ENCODE measurements at regions not wholly inside any gene's neighbourhood (a gene's known extent, or its start where the extent isn't known, plus 50 kb on each side); places are given as distances from the start of the nearest gene placed in this dataset.

DNA sequence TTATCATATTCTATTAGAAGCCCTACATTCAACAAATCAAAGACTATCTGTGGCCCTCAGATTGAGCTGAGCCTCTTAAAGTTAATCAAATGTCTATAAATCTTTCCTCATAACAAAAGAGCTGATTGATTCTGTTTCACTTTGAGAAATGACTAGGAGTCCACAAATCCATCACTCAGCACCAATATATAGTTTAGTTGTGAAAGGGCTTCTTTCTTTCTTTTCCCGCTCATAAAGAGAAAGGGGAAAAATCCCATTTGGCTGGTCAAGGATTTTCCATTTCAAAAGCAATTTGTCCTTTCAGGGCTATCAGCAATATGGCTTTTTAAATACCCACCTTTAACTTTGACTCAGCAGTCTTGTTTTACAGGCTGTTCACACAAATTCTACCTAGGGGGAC, 408.5 kb upstream of the PCDH20 start:
- no peaks in the 10 kb centered on the region for H3K4me1 ChIP-seq
- ATAC-seq (no peak), DNase-seq (no peak)
- no peaks in the 10 kb centered on the region for H3K27me3 ChIP-seq
- in situ Hi-C loops (cut with MboI; ENCODE audit: low sequenced_read_pairs in 4 of 4), result no loop called here
- intact Hi-C loops (cut with DNase I; ENCODE audit: low total_unique reads), result no loop called here
- H3K36me3 ChIP-seq, result no peaks in the 10 kb centered on the region
- no peak overlapping the region for H3K27ac ChIP-seq
- TF ChIP-seq, protein P1, sequence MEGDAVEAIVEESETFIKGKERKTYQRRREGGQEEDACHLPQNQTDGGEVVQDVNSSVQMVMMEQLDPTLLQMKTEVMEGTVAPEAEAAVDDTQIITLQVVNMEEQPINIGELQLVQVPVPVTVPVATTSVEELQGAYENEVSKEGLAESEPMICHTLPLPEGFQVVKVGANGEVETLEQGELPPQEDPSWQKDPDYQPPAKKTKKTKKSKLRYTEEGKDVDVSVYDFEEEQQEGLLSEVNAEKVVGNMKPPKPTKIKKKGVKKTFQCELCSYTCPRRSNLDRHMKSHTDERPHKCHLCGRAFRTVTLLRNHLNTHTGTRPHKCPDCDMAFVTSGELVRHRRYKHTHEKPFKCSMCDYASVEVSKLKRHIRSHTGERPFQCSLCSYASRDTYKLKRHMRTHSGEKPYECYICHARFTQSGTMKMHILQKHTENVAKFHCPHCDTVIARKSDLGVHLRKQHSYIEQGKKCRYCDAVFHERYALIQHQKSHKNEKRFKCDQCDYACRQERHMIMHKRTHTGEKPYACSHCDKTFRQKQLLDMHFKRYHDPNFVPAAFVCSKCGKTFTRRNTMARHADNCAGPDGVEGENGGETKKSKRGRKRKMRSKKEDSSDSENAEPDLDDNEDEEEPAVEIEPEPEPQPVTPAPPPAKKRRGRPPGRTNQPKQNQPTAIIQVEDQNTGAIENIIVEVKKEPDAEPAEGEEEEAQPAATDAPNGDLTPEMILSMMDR (IDR thresholded peaks at IDR 0.05 in 4 of 5, conservative IDR thresholded peaks at IDR 0.05 in 1 of 5), result no peak
- TF ChIP-seq POLR2A (IDR thresholded peaks at IDR 0.05), result no peak
- no peaks in the 10 kb centered on the region for H3K9me3 ChIP-seq
- no peak overlapping the region for H3K4me3 ChIP-seq

DNA sequence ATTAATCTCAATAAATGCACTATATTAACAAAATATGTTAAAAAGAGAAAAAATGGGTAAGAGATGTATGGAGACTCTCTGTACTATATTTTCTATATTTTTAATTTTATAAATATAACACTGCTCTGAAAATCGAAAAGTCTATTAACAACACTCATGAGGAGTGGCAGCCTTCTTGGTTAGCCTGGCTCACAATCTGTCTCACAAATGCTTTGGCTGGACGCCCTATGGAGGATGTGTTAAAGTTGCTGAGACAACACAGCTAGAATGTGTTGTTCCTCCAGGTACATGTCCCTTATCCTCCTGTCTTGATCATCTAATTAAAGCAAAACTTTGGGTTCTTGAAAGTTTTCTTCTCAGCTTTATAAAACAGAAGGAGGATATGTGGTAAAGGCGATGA, 396.6 kb upstream of the PCDH20 start:
- ATAC-seq, result no peak
- in situ Hi-C loops (cut with MboI; ENCODE audit: low sequenced_read_pairs in 4 of 4), result no loop called here

DNA sequence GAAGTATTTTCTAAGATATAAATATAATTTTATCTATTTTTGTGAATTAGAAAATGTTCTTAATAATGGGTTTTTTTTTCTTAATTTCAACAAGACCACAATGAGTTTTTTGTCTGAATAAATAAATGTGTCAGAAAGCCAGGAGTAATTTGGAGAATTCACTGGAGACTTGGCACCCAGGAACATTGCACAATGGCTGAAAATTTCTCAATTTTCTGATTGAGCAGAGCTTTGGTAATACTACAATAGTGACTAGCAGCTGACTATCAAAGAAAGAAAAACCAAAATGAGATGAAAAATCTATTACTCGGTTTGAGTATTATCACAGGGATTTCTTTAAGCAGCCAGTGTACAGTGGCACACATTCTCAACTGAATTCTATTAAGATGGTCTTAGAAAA, 394.4 kb upstream of the PCDH20 start:
- no peak for DNase-seq
- no peak for ATAC-seq
- intact Hi-C loops (cut with DNase I; ENCODE audit: low total_unique reads), result no loop called here

More for the DNA sequence above, 396.6 kb upstream of the PCDH20 start:
- no peak overlapping the region for H3K4me3 ChIP-seq
- H3K4me1 ChIP-seq, result no peaks in the 10 kb centered on the region
- no peaks in the 10 kb centered on the region for H3K27me3 ChIP-seq
- no peak for DNase-seq
- intact Hi-C loops (cut with DNase I; ENCODE audit: low total_unique reads), result no loop called here
- no peaks in the 10 kb centered on the region for H3K9me3 ChIP-seq
- H3K36me3 ChIP-seq, result no peaks in the 10 kb centered on the region
- TF ChIP-seq, protein P1 (IDR thresholded peaks at IDR 0.05 in 4 of 5, conservative IDR thresholded peaks at IDR 0.05 in 1 of 5), result no peak
- no peak for TF ChIP-seq POLR2A (IDR thresholded peaks at IDR 0.05)
- H3K27ac ChIP-seq, result no peak overlapping the region

DNA sequence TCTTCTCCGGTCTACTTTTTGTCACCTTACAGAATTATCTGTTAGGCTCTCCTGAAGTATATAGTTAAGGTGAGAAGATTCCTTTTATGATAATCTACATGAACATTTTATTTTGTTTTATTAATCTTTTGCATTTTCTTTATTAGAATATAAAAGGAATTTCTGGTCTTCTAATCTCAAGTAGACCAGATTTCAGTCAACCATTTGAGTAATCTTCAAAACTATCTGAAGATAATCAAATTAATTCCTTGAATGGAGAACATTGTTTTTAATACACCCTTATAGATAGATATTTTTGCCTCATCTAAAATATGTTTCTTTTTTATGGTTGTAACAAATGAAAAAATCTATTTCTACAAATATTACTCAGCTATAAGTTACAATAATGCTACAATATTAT, 381.7 kb upstream of the PCDH20 start:
- no peak for TF ChIP-seq POLR2A (IDR thresholded peaks at IDR 0.05)
- TF ChIP-seq, protein P1 (IDR thresholded peaks at IDR 0.05 in 4 of 5, conservative IDR thresholded peaks at IDR 0.05 in 1 of 5), result no peak
- no peak overlapping the region for H3K27ac ChIP-seq
- H3K4me1 ChIP-seq, result no peaks in the 10 kb centered on the region
- no peaks in the 10 kb centered on the region for H3K36me3 ChIP-seq
- no peak for DNase-seq
- intact Hi-C loops (cut with DNase I; ENCODE audit: low total_unique reads), result no loop called here
- ATAC-seq, result no peak
- no peaks in the 10 kb centered on the region for H3K27me3 ChIP-seq
- no peak overlapping the region for H3K4me3 ChIP-seq
- H3K9me3 ChIP-seq, result no peaks in the 10 kb centered on the region
- in situ Hi-C loops (cut with MboI; ENCODE audit: low sequenced_read_pairs in 4 of 4), result no loop called here

More for the DNA sequence above, 394.4 kb upstream of the PCDH20 start:
- no peaks in the 10 kb centered on the region for H3K9me3 ChIP-seq
- no peaks in the 10 kb centered on the region for H3K27me3 ChIP-seq
- H3K4me3 ChIP-seq, result no peak overlapping the region
- no peaks in the 10 kb centered on the region for H3K4me1 ChIP-seq
- in situ Hi-C loops (cut with MboI; ENCODE audit: low sequenced_read_pairs in 4 of 4), result no loop called here
- H3K27ac ChIP-seq, result no peak overlapping the region
- no peaks in the 10 kb centered on the region for H3K36me3 ChIP-seq
- TF ChIP-seq, protein P1 (IDR thresholded peaks at IDR 0.05 in 4 of 5, conservative IDR thresholded peaks at IDR 0.05 in 1 of 5), result no peak
- TF ChIP-seq POLR2A (IDR thresholded peaks at IDR 0.05), result no peak

DNA sequence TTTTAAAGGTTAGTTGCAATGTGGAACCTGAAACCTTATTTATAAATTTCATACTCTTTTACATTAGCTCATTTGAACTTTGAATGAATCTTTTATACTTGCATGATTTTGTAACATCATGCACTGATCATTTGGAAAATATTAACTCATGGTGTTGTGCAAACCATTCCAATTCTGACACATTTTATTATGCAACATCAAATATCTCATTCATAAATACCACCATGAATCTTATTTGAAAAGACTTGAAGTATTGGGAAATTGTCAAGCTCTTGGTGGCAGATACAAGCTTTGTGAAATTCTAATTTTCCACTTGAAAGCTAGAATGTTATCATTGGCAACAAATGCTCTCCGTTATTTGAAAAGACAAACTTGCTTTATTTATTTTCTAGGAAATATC, 379.9 kb upstream of the PCDH20 start:
- no peak overlapping the region for H3K27ac ChIP-seq
- no peaks in the 10 kb centered on the region for H3K9me3 ChIP-seq
- no peak overlapping the region for H3K4me3 ChIP-seq
- no peaks in the 10 kb centered on the region for H3K4me1 ChIP-seq
- H3K36me3 ChIP-seq, result no peaks in the 10 kb centered on the region
- TF ChIP-seq POLR2A (IDR thresholded peaks at IDR 0.05), result no peak
- TF ChIP-seq, protein P1 (IDR thresholded peaks at IDR 0.05 in 4 of 5, conservative IDR thresholded peaks at IDR 0.05 in 1 of 5), result no peak
- no peaks in the 10 kb centered on the region for H3K27me3 ChIP-seq
- in situ Hi-C loops (cut with MboI; ENCODE audit: low sequenced_read_pairs in 4 of 4), result no loop called here
- DNase-seq, result no peak
- intact Hi-C loops (cut with DNase I; ENCODE audit: low total_unique reads), result no loop called here
- ATAC-seq, result peak; percentile 56 to 70

Measured in gastrocnemius medialis (tissue), 4 donors.